Caco-2 (cell line): ENCODE measurements at regions not wholly inside any gene's neighbourhood (a gene's known extent, or its start where the extent isn't known, plus 50 kb on each side); places are given as distances from the start of the nearest gene placed in this dataset.

Experiments used
- BruUV-seq: library from RNA; stranded (reverse); fragments of 400-500 nt; replicated peaks from 2 replicates; lab custom pipeline; 2021; lab: Mats Ljungman, UMichigan
- CTCF ChIA-PET: fragments of 300-600 bp; sonication (Branson Sonifier 250); formaldehyde crosslinking; loops from one replicate; lab custom pipeline; 2022; ENCODE audit warnings: antibody characterized with exemption; lab: Charles Lee
- POLR2A ChIA-PET: fragments of 300-600 bp; sonication (Branson Sonifier 250); formaldehyde crosslinking; loops from one replicate; lab custom pipeline; 2022; ENCODE audit warnings: antibody characterized with exemption; lab: Charles Lee
- DNase-seq, 2 experiments: peaks; one replicate each; pipeline versions ENCODE4 v3.0.0 to v3.0.0-alpha.2; 2020 to 2022
- H3K27me3 ChIP-seq: replicated peaks from 2 replicates; pipeline ENCODE4 v1.6.0; 2011; ENCODE audit warnings: low read length; ENCODE audit not compliant: control insufficient read depth, insufficient read depth
- H3K36me3 ChIP-seq: 2 replicates; pipeline ENCODE4 v1.5.1; 2011; ENCODE audit warnings: low read length; ENCODE audit not compliant: control insufficient read depth, insufficient read depth
- H3K4me1 ChIP-seq: fragments of 250-450 bp; sonication (Bioruptor Pico); 2 replicates; pipeline ENCODE4 v1.5.1; 2020; ENCODE audit warnings: mild to moderate bottlenecking
- H3K4me3 ChIP-seq: 2 replicates; pipeline ENCODE4 v1.5.1; 2011; ENCODE audit warnings: low read depth, mild to moderate bottlenecking, control low read depth, low read length
- H3K9me3 ChIP-seq: fragments of 250-450 bp; sonication (Bioruptor Pico); 2 replicates; pipeline ENCODE4 v1.5.1; 2020; ENCODE audit warnings: mild to moderate bottlenecking, moderate library complexity
- H3K27ac Mint-ChIP-seq: one replicate; pipeline ENCODE4 v1.8.0; 2022; ENCODE audit warnings: mixed read lengths; ENCODE audit not compliant: unreplicated experiment
- H3K27me3 Mint-ChIP-seq: one replicate; pipeline ENCODE4 v1.8.0; 2022; ENCODE audit warnings: mixed read lengths; ENCODE audit not compliant: insufficient read depth, unreplicated experiment
- H3K36me3 Mint-ChIP-seq: one replicate; pipeline ENCODE4 v1.8.0; 2022; ENCODE audit warnings: mild to moderate bottlenecking, mixed read lengths; ENCODE audit not compliant: insufficient read depth, unreplicated experiment
- H3K4me1 Mint-ChIP-seq: one replicate; pipeline ENCODE4 v1.8.0; 2022; ENCODE audit warnings: low read depth, mixed read lengths; ENCODE audit not compliant: unreplicated experiment
- H3K4me3 Mint-ChIP-seq: one replicate; pipeline ENCODE4 v1.8.0; 2022; ENCODE audit warnings: mild to moderate bottlenecking, moderate library complexity, mixed read lengths; ENCODE audit not compliant: unreplicated experiment
- H3K9me3 Mint-ChIP-seq: one replicate; pipeline ENCODE4 v1.8.0; 2022; ENCODE audit warnings: mixed read lengths; ENCODE audit not compliant: unreplicated experiment
- intact Hi-C: fragments of 100-400 bp; cut with micrococcal nuclease; formaldehyde crosslinking; loops from one replicate; pipeline ENCODE4 v1.10.0; 2022; ENCODE audit not compliant: unreplicated experiment
- TF ChIP-seq, protein P1 (sequence below), 2 experiments: fragments of 200-600 bp in 1 of 2; IDR thresholded peaks; 1 replicate in 1 of 2; 2 replicates in 1 of 2; pipeline versions ENCODE4 v1.5.1 to v1.8.0; 2011 to 2022; ENCODE audit warnings: antibody characterized with exemption in 1 of 2, control low read depth in 1 of 2, inconsistent platforms in 1 of 2, low read depth in 1 of 2, low read length in 1 of 2, mild to moderate bottlenecking in 1 of 2, moderate library complexity in 1 of 2; ENCODE audit not compliant: insufficient read depth in 1 of 2, severe bottlenecking in 1 of 2, unreplicated experiment in 1 of 2

DNA sequence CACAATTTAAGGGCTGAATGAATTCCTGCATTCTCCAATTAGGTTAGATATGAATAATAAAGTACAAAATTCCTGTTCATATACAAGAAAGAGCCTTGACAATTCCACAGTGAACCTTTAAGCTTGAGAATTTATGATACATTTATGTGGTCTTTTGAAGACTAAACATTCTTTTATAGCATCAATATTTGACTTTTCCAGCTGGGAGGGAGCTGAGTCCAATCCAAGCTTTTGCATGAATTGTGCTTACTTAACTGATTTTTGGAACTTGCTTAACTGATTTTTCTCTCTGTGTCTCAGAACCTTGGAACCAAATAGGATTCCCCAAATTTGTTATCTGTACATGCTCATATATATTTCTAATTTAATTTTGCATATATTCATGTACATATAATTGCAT lies 388.0 kb downstream of the TRIB2 start:
- Histone ChIP-seq H3K27me3 (no peaks in the 10 kb centered on the region), H3K4me3 (no peak overlapping the region), H3K4me1 (no peaks in the 10 kb centered on the region), H3K36me3 (no peaks in the 10 kb centered on the region), H3K9me3 (no peaks in the 10 kb centered on the region)
- CTCF ChIA-PET = no interaction called here
- intact Hi-C loops = no loop called here
- no peak overlapping the region for H3K4me3 Mint-ChIP-seq
- POLR2A ChIA-PET = no interaction called here
- TF ChIP-seq, protein P1, sequence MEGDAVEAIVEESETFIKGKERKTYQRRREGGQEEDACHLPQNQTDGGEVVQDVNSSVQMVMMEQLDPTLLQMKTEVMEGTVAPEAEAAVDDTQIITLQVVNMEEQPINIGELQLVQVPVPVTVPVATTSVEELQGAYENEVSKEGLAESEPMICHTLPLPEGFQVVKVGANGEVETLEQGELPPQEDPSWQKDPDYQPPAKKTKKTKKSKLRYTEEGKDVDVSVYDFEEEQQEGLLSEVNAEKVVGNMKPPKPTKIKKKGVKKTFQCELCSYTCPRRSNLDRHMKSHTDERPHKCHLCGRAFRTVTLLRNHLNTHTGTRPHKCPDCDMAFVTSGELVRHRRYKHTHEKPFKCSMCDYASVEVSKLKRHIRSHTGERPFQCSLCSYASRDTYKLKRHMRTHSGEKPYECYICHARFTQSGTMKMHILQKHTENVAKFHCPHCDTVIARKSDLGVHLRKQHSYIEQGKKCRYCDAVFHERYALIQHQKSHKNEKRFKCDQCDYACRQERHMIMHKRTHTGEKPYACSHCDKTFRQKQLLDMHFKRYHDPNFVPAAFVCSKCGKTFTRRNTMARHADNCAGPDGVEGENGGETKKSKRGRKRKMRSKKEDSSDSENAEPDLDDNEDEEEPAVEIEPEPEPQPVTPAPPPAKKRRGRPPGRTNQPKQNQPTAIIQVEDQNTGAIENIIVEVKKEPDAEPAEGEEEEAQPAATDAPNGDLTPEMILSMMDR (IDR thresholded peaks at IDR 0.05; ENCODE audit: insufficient read depth in 1 of 2, low read depth in 1 of 2, low read length in 1 of 2, severe bottlenecking in 1 of 2, unreplicated experiment in 1 of 2) = no peak
- no TSS peak for BruUV-seq
- no peak overlapping the region for H3K27ac Mint-ChIP-seq
- no peak for DNase-seq
- H3K9me3 Mint-ChIP-seq = no peaks in the 10 kb centered on the region
- no peaks in the 10 kb centered on the region for H3K4me1 Mint-ChIP-seq
- H3K27me3 Mint-ChIP-seq = no peaks in the 10 kb centered on the region
- H3K36me3 Mint-ChIP-seq = no peaks in the 10 kb centered on the region

DNA sequence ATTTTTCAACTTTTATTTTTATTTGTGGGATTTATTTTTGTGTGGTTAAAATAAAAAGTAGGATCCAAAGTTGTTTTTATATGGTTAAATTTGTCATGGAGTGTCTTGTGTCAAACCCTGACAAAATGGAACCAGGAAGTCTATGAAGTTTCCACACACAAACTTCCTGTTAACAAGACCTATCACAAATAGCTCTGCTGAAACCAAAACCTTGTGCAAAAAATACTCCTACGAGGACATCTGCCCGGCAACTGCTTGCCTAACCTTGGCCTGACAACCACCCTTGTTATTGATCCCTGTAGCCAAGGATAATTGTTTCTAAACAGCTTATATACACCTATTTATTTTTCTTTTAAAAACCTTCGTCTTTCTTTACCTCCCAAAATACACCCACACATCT lies 389.6 kb downstream of the TRIB2 start:
- no peaks in the 10 kb centered on the region for H3K27me3 ChIP-seq
- no peaks in the 10 kb centered on the region for H3K4me1 ChIP-seq
- ChIA-PET CTCF (no interaction called here), POLR2A (no interaction called here)
- Mint-ChIP-seq H3K4me3 (no peak overlapping the region), H3K27ac (no peak overlapping the region), H3K9me3 (no peaks in the 10 kb centered on the region), H3K36me3 (no peaks in the 10 kb centered on the region), H3K4me1 (no peaks in the 10 kb centered on the region), H3K27me3 (no peaks in the 10 kb centered on the region)
- H3K9me3 ChIP-seq = no peaks in the 10 kb centered on the region
- H3K4me3 ChIP-seq = no peak overlapping the region
- no TSS peak for BruUV-seq
- no peak for DNase-seq
- no peaks in the 10 kb centered on the region for H3K36me3 ChIP-seq
- intact Hi-C loops = no loop called here
- TF ChIP-seq, protein P1 (IDR thresholded peaks at IDR 0.05; ENCODE audit: insufficient read depth in 1 of 2, low read depth in 1 of 2, low read length in 1 of 2, severe bottlenecking in 1 of 2, unreplicated experiment in 1 of 2) = no peak

DNA sequence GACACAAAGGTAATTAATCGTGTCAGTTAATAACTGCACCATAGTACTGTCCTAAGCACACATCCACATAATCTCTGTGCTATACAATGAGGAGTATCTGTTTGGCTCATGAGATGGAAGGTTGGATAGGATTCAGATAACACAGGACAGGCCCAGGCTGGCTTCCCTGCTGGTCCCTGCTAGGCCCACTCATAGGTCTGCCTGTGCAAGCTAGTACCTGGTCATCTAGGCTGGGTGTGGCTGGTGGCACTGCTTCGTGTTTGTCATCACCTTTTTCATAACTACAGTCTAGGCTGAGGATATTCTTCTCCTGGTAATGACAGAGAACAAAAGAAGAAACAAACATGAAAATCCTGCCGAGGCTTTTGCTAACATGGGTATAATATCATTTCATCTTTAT lies 392.8 kb downstream of the TRIB2 start:
- BruUV-seq = no TSS peak
- intact Hi-C loops = no loop called here
- Histone ChIP-seq H3K4me3 (no peak overlapping the region), H3K36me3 (no peaks in the 10 kb centered on the region), H3K27me3 (no peaks in the 10 kb centered on the region), H3K4me1 (no peaks in the 10 kb centered on the region), H3K9me3 (no peaks in the 10 kb centered on the region)
- Mint-ChIP-seq H3K27me3 (no peaks in the 10 kb centered on the region), H3K27ac (no peak overlapping the region), H3K36me3 (no peaks in the 10 kb centered on the region), H3K4me1 (no peaks in the 10 kb centered on the region), H3K4me3 (no peak overlapping the region), H3K9me3 (no peaks in the 10 kb centered on the region)
- CTCF ChIA-PET = interaction anchor here (0.6 kb wide), 1 partner anchor 215 kb away, joined by 3 read pairs; no protein-coding TSS in a partner anchor
- TF ChIP-seq, protein P1 (IDR thresholded peaks at IDR 0.05; ENCODE audit: insufficient read depth in 1 of 2, low read depth in 1 of 2, low read length in 1 of 2, severe bottlenecking in 1 of 2, unreplicated experiment in 1 of 2) = no peak
- no peak for DNase-seq
- POLR2A ChIA-PET = no interaction called here
